PFSK-1 (cell line): ENCODE measurements at regions not wholly inside any gene's neighbourhood (a gene's known extent, or its start where the extent isn't known, plus 50 kb on each side); places are given as distances from the start of the nearest gene placed in this dataset.

Experiments used
- POLR2AphosphoS5 ChIP-seq: IDR thresholded peaks from 2 replicates; pipeline ENCODE4 v1.6.1; 2012; ENCODE audit warnings: low read depth, mild to moderate bottlenecking, control low read depth, low read length, moderate library complexity
- SIN3A ChIP-seq: IDR thresholded peaks from 2 replicates; pipeline ENCODE4 v1.6.1; 2012; ENCODE audit warnings: mild to moderate bottlenecking, low read length, moderate library complexity, borderline replicate concordance; ENCODE audit not compliant: insufficient read depth
- TF ChIP-seq, protein P1 (sequence below), 2 experiments: IDR thresholded peaks; 2 replicates each; pipeline versions ENCODE4 v1.6.1 to v1.8.0; 2011 to 2012; ENCODE audit warnings: low read depth in 2 of 2, low read length in 2 of 2, control low read depth in 1 of 2, inconsistent platforms in 1 of 2, mild to moderate bottlenecking in 1 of 2, moderate library complexity in 1 of 2; ENCODE audit not compliant: insufficient read depth in 1 of 2

DNA sequence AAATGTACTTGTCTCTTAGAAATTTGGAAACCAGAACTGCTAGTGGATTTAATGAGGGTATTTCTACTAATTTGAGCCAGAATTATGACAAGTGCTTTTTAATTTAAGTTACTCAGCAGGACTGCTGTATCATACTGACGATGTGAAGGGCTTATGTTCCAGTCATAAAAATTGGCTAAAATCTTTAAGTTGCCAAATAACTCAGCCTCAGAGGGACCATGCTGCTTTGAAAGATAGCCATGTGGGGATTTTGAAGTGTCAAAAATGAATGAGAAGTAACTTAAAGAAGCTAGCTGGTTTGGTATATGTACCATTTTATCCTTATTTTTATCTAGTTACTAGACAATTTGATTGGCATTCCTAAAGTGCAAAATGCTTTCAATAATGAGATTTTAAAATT, 545.0 kb downstream of the DIPK2A start:
- TF ChIP-seq SIN3A (no peak), POLR2AphosphoS5 (no peak)
- TF ChIP-seq, protein P1, sequence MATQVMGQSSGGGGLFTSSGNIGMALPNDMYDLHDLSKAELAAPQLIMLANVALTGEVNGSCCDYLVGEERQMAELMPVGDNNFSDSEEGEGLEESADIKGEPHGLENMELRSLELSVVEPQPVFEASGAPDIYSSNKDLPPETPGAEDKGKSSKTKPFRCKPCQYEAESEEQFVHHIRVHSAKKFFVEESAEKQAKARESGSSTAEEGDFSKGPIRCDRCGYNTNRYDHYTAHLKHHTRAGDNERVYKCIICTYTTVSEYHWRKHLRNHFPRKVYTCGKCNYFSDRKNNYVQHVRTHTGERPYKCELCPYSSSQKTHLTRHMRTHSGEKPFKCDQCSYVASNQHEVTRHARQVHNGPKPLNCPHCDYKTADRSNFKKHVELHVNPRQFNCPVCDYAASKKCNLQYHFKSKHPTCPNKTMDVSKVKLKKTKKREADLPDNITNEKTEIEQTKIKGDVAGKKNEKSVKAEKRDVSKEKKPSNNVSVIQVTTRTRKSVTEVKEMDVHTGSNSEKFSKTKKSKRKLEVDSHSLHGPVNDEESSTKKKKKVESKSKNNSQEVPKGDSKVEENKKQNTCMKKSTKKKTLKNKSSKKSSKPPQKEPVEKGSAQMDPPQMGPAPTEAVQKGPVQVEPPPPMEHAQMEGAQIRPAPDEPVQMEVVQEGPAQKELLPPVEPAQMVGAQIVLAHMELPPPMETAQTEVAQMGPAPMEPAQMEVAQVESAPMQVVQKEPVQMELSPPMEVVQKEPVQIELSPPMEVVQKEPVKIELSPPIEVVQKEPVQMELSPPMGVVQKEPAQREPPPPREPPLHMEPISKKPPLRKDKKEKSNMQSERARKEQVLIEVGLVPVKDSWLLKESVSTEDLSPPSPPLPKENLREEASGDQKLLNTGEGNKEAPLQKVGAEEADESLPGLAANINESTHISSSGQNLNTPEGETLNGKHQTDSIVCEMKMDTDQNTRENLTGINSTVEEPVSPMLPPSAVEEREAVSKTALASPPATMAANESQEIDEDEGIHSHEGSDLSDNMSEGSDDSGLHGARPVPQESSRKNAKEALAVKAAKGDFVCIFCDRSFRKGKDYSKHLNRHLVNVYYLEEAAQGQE (IDR thresholded peaks at IDR 0.05; ENCODE audit: insufficient read depth in 1 of 2, low read depth in 2 of 2, low read length in 2 of 2), result no peak
